GM11168 (cell line): ENCODE measurements at regions not wholly inside any gene's neighbourhood (a gene's known extent, or its start where the extent isn't known, plus 50 kb on each side); places are given as distances from the start of the nearest gene placed in this dataset.

Experiments used
- in situ Hi-C: fragments of 300-500 bp; cut with MboI; formaldehyde crosslinking; loops from one replicate; pipeline ENCODE4 v1.12.0; 2022; ENCODE audit warnings: low sequenced_read_pairs; ENCODE audit not compliant: unreplicated experiment

- in situ Hi-C loops, result no loop called here
Observed at GRCh38 chrX:39337451-39337850, 536.2 kb downstream of the MID1IP1 start.

- in situ Hi-C loops, result no loop called here
Observed at GRCh38 chrX:39338583-39338982, 537.3 kb downstream of the MID1IP1 start.

- in situ Hi-C loops, result no loop called here
Observed at GRCh38 chrX:39356119-39356807, 555.0 kb downstream of the MID1IP1 start.

- in situ Hi-C loops, result no loop called here
Observed at GRCh38 chrX:39360101-39360500, 558.8 kb downstream of the MID1IP1 start.

GRCh38 chrX:39361736-39362135 lies 560.5 kb downstream of the MID1IP1 start:
- in situ Hi-C loops, result no loop called here

GRCh38 chrX:39367416-39367815 lies 566.2 kb downstream of the MID1IP1 start:
- in situ Hi-C loops, result no loop called here

GRCh38 chrX:39372115-39372514 lies 570.9 kb downstream of the MID1IP1 start:
- in situ Hi-C loops, result no loop called here

GRCh38 chrX:39377157-39377556 lies 575.9 kb downstream of the MID1IP1 start:
- in situ Hi-C loops, result no loop called here

GRCh38 chrX:39377773-39378172 lies 576.5 kb downstream of the MID1IP1 start:
- in situ Hi-C loops, result no loop called here

GRCh38 chrX:39381422-39381821 lies 580.2 kb downstream of the MID1IP1 start:
- in situ Hi-C loops, result no loop called here

GRCh38 chrX:39384996-39385395 lies 583.7 kb downstream of the MID1IP1 start:
- in situ Hi-C loops, result no loop called here

- in situ Hi-C loops, result no loop called here
Observed at GRCh38 chrX:39388730-39389129, 587.5 kb downstream of the MID1IP1 start.

- in situ Hi-C loops, result no loop called here
Observed at GRCh38 chrX:39396358-39396995, 595.2 kb downstream of the MID1IP1 start.

- in situ Hi-C loops, result no loop called here
Observed at GRCh38 chrX:39397561-39398199, 596.4 kb downstream of the MID1IP1 start.

- in situ Hi-C loops, result no loop called here
Observed at GRCh38 chrX:39398215-39398962, 597.1 kb downstream of the MID1IP1 start.

GRCh38 chrX:39398963-39399261 lies 597.7 kb downstream of the MID1IP1 start:
- in situ Hi-C loops, result no loop called here

- in situ Hi-C loops, result no loop called here
Observed at GRCh38 chrX:39399387-39399786, 598.1 kb downstream of the MID1IP1 start.

GRCh38 chrX:39401483-39402110 lies 600.3 kb downstream of the MID1IP1 start:
- in situ Hi-C loops, result no loop called here

- in situ Hi-C loops, result no loop called here
Observed at GRCh38 chrX:39402158-39402557, 600.9 kb downstream of the MID1IP1 start.

GRCh38 chrX:39406799-39407198 lies 605.5 kb downstream of the MID1IP1 start:
- in situ Hi-C loops, result no loop called here
